Liver (tissue), 8 donors: ENCODE measurements at regions not wholly inside any gene's neighbourhood (a gene's known extent, or its start where the extent isn't known, plus 50 kb on each side); places are given as distances from the start of the nearest gene placed in this dataset.

Source experiments
- DNase-seq: peaks from one replicate; pipeline ENCODE4 v3.0.0-alpha.2; 2017; ENCODE audit warnings: low spot score
- H3K27ac ChIP-seq, 2 donors: one replicate each; pipeline ENCODE4 v1.7.0; 2013; ENCODE audit warnings: inconsistent platforms in 2 of 2, low read length in 2 of 2, control low read depth in 1 of 2, low read depth in 1 of 2, mild to moderate bottlenecking in 1 of 2
- H3K27me3 ChIP-seq, 4 donors: one replicate each; pipeline versions ENCODE4 v1.6.1 to v1.7.0; 2013; ENCODE audit warnings: low read length in 3 of 4, inconsistent platforms in 1 of 4, mild to moderate bottlenecking in 1 of 4, moderate library complexity in 1 of 4; ENCODE audit not compliant: control insufficient read depth in 4 of 4, insufficient read depth in 4 of 4
- H3K36me3 ChIP-seq, 4 donors: one replicate each; pipeline versions ENCODE4 v1.6.1 to v1.7.0; 2013; ENCODE audit warnings: low read length in 3 of 4, mild to moderate bottlenecking in 3 of 4, low read depth in 1 of 4, moderate library complexity in 1 of 4; ENCODE audit not compliant: control insufficient read depth in 4 of 4, insufficient read depth in 3 of 4
- H3K4me1 ChIP-seq, 4 donors: one replicate each; pipeline versions ENCODE4 v1.6.1 to v1.7.0; 2013; ENCODE audit warnings: low read length in 3 of 4, mild to moderate bottlenecking in 3 of 4, moderate library complexity in 1 of 4; ENCODE audit not compliant: control insufficient read depth in 4 of 4, insufficient read depth in 4 of 4
- H3K4me3 ChIP-seq, 3 donors: one replicate each; pipeline versions ENCODE4 v1.6.1 to v1.7.0; 2013; ENCODE audit warnings: low read length in 3 of 3, control low read depth in 1 of 3, low read depth in 1 of 3, mild to moderate bottlenecking in 1 of 3
- H3K9ac ChIP-seq, 2 donors: one replicate each; pipeline ENCODE4 v1.7.0; 2013; ENCODE audit warnings: low read length in 2 of 2, mild to moderate bottlenecking in 2 of 2, moderate library complexity in 2 of 2, control low read depth in 1 of 2, low read depth in 1 of 2
- H3K9me3 ChIP-seq, 4 donors: one replicate each; pipeline versions ENCODE4 v1.6.1 to v1.7.0; 2013; ENCODE audit warnings: low read length in 3 of 4; ENCODE audit not compliant: control insufficient read depth in 4 of 4
- CTCF ChIP-seq: fragments of 150-350 bp; IDR thresholded peaks from 2 replicates; pipeline ENCODE4 v1.5.1; 2017; ENCODE audit warnings: improper control_type of control experiment, low read depth, low read length; ENCODE audit not compliant: missing input control
- EGR1 ChIP-seq, 2 donors: IDR thresholded peaks; 2 replicates each; pipeline ENCODE4 v1.6.1; 2016 to 2018; ENCODE audit warnings: antibody characterized with exemption in 2 of 2, low read depth in 2 of 2
- FOXA1 ChIP-seq: IDR thresholded peaks from 2 replicates; pipeline ENCODE4 v1.6.1; 2016; ENCODE audit warnings: antibody characterized with exemption
- FOXA2 ChIP-seq: IDR thresholded peaks from 2 replicates; pipeline ENCODE4 v1.6.1; 2016; ENCODE audit warnings: antibody characterized with exemption
- GABPA ChIP-seq, 2 donors: IDR thresholded peaks in 1 of 2; conservative IDR thresholded peaks in 1 of 2; 2 replicates each; pipeline ENCODE4 v1.6.1; 2016; ENCODE audit warnings: antibody characterized with exemption in 2 of 2, mild to moderate bottlenecking in 1 of 2, moderate library complexity in 1 of 2
- HNF4A ChIP-seq, 2 donors: conservative IDR thresholded peaks; 2 replicates each; pipeline ENCODE4 v1.6.1; 2016; ENCODE audit warnings: antibody characterized with exemption in 2 of 2, mild to moderate bottlenecking in 2 of 2
- HNF4G ChIP-seq: IDR thresholded peaks from 2 replicates; pipeline ENCODE4 v1.6.1; 2016; ENCODE audit warnings: antibody characterized with exemption
- JUND ChIP-seq, 2 donors: IDR thresholded peaks; 2 replicates each; pipeline ENCODE4 v1.6.1; 2016; ENCODE audit warnings: antibody characterized with exemption in 2 of 2
- MAX ChIP-seq: IDR thresholded peaks from 2 replicates; pipeline ENCODE4 v1.6.1; 2016; ENCODE audit warnings: antibody characterized with exemption
- NR2F2 ChIP-seq: IDR thresholded peaks from 2 replicates; pipeline ENCODE4 v1.6.1; 2016; ENCODE audit warnings: antibody characterized with exemption
- RAD21 ChIP-seq, 2 donors: IDR thresholded peaks; 2 replicates each; pipeline ENCODE4 v1.6.1; 2016; ENCODE audit warnings: antibody characterized with exemption in 2 of 2, mild to moderate bottlenecking in 2 of 2
- REST ChIP-seq: IDR thresholded peaks from 2 replicates; pipeline ENCODE4 v1.6.1; 2016; ENCODE audit warnings: antibody characterized with exemption, mild to moderate bottlenecking
- RXRA ChIP-seq, 2 donors: IDR thresholded peaks; 2 replicates each; pipeline ENCODE4 v1.6.1; 2017 to 2018; ENCODE audit warnings: antibody characterized with exemption in 2 of 2, mild to moderate bottlenecking in 1 of 2
- SP1 ChIP-seq: IDR thresholded peaks from 2 replicates; pipeline ENCODE4 v1.6.1; 2018; ENCODE audit warnings: antibody characterized with exemption, mild to moderate bottlenecking
- TAF1 ChIP-seq: conservative IDR thresholded peaks from 2 replicates; pipeline ENCODE4 v1.6.1; 2016; ENCODE audit warnings: antibody characterized with exemption, mild to moderate bottlenecking
- YY1 ChIP-seq: IDR thresholded peaks from 2 replicates; pipeline ENCODE4 v1.6.1; 2016; ENCODE audit warnings: antibody characterized with exemption, mild to moderate bottlenecking
- ZBTB33 ChIP-seq: IDR thresholded peaks from 2 replicates; pipeline ENCODE4 v1.6.1; 2016; ENCODE audit warnings: antibody characterized with exemption
- WGBS: extraction: QIAGEN DNeasy Blood & Tissue Kit; methylation state at CpG from one replicate; pipeline ENCODE4 v1.1.7; 2013; 5-methylcytosine and 5-hydroxymethylcytosine counted together
- donor health status: healthy.
- donor health status: healthy.
- donor health status: healthy.
- donor health status: healthy.
- donor health status: healthy.

GRCh38 chr3:194953291-194953690 lies 267.6 kb downstream of the FAM43A start (continued):
- TF ChIP-seq ZBTB33 (no peak), TAF1 (no peak), EGR1 (IDR thresholded peaks at IDR 0.05; ENCODE audit: low read depth in 2 of 2) (no peak), CTCF (no peak), HNF4A (conservative IDR thresholded peaks at IDR 0.05) (no peak)

- no peaks in the 10 kb centered on the region for H3K27me3 ChIP-seq
- no peaks in the 10 kb centered on the region for H3K36me3 ChIP-seq
- H3K9ac ChIP-seq, result no peak overlapping the region
- WGBS, result 93% methylated on average over 7 of the region's 7 CpGs
- no peak for DNase-seq
- H3K27ac ChIP-seq, result no peak overlapping the region
- TF ChIP-seq GABPA (IDR thresholded peaks at IDR 0.05 in 1 of 2, conservative IDR thresholded peaks at IDR 0.05 in 1 of 2), result no peak
- TF ChIP-seq RAD21 (IDR thresholded peaks at IDR 0.05), result no peak
- TF ChIP-seq HNF4G, result no peak
- no peak for TF ChIP-seq SP1
- no peak for TF ChIP-seq MAX
- no peak for TF ChIP-seq FOXA1
- TF ChIP-seq NR2F2, result no peak
- TF ChIP-seq ZBTB33, result no peak
- TF ChIP-seq YY1, result no peak
- no peak for TF ChIP-seq RXRA (IDR thresholded peaks at IDR 0.05)
- TF ChIP-seq JUND (IDR thresholded peaks at IDR 0.05), result no peak
- TF ChIP-seq REST, result no peak
- no peak for TF ChIP-seq FOXA2
- no peak overlapping the region for H3K4me3 ChIP-seq
- no peaks in the 10 kb centered on the region for H3K9me3 ChIP-seq
- peaks cover 0 to 6% (median 2%) of the 10 kb centered on the region in 4 donors for H3K4me1 ChIP-seq
Observed at GRCh38 chr3:194955546-194955945, 269.9 kb downstream of the FAM43A start.
